H1 (cell line): ENCODE measurements at regions not wholly inside any gene's neighbourhood (a gene's known extent, or its start where the extent isn't known, plus 50 kb on each side); places are given as distances from the start of the nearest gene placed in this dataset.

Experiments
- ATF3 ChIP-seq: IDR thresholded peaks from 2 replicates; pipeline ENCODE4 v1.6.1; 2011; ENCODE audit warnings: low read depth, mild to moderate bottlenecking, low read length; ENCODE audit not compliant: insufficient read depth
- CHD2 ChIP-seq: IDR thresholded peaks from 2 replicates; pipeline ENCODE4 v1.6.1; 2012; ENCODE audit warnings: low read length, improper control_type of control experiment
- SP1 ChIP-seq: IDR thresholded peaks from 2 replicates; pipeline ENCODE4 v1.6.1; 2011; ENCODE audit warnings: low read depth, low read length
- TF ChIP-seq, protein P1 (sequence below), 3 experiments: IDR thresholded peaks; 1 replicate in 2 of 3; 2 replicates in 1 of 3; pipeline versions ENCODE4 v1.5.1 to v1.6.1; 2011; ENCODE audit warnings: low read length in 3 of 3, mild to moderate bottlenecking in 3 of 3, inconsistent platforms in 2 of 3, low read depth in 1 of 3, moderate library complexity in 1 of 3; ENCODE audit not compliant: insufficient read depth in 1 of 3; ENCODE audit errors: control extremely low read depth in 1 of 3

DNA sequence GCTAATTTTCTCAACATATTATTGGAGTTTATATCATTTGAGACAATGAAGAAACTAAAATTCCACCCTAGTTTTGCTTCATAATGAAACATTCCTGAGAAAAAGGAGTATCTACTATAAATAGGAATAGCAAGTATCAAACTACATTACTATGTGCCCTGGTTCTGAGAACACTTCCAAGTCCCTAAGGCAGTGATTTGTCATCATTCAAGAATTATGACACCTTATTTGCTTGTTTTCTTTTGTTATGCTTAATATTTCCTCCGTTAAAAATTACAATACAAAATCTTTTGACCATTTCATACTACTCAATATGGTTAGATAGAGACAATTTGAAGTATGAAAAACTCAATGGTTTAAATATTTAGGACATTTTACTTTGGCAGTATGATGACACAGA lies 707.8 kb upstream of the GOLIM4 start:
- TF ChIP-seq, protein P1, sequence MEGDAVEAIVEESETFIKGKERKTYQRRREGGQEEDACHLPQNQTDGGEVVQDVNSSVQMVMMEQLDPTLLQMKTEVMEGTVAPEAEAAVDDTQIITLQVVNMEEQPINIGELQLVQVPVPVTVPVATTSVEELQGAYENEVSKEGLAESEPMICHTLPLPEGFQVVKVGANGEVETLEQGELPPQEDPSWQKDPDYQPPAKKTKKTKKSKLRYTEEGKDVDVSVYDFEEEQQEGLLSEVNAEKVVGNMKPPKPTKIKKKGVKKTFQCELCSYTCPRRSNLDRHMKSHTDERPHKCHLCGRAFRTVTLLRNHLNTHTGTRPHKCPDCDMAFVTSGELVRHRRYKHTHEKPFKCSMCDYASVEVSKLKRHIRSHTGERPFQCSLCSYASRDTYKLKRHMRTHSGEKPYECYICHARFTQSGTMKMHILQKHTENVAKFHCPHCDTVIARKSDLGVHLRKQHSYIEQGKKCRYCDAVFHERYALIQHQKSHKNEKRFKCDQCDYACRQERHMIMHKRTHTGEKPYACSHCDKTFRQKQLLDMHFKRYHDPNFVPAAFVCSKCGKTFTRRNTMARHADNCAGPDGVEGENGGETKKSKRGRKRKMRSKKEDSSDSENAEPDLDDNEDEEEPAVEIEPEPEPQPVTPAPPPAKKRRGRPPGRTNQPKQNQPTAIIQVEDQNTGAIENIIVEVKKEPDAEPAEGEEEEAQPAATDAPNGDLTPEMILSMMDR (IDR thresholded peaks at IDR 0.05; ENCODE audit: control extremely low read depth in 1 of 3, insufficient read depth in 1 of 3, low read depth in 1 of 3, low read length in 3 of 3) = no peak
- TF ChIP-seq SP1 (no peak), ATF3 (no peak), CHD2 (no peak)
